ENCODE measurements at regions not wholly inside any gene's neighbourhood (a gene's known extent, or its start where the extent isn't known, plus 50 kb on each side); places are given as distances from the start of the nearest gene placed in this dataset.

DNA sequence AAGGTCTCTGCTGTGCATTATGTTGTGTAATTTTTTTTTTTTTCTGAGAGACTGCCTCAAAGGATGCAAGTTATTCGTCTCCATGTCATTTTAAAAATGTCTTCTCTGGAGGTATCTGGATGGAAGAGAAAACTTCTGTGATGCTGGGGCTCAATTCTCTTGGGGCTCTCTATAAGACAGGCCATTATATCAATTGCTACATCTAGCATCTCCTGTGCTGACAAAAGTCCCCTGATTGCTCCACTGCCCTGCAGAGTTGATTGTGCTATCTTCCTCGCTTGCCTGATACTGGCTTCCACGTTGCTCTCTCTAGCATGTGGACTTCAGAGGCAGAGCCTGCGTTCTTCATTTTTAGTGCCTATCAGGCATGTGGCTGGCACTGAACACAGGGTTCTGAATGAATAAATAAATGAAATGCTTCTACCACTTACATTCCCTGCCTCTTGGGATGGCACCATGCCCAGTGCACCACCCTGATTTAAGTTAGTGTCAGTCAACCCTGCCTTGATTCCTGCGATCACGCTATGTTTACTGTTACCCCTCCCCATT is 1035.5 kb upstream of the EEF2KMT start:
- Mint-ChIP-seq H3K27me3 (ENCODE audit: insufficient read depth, low read depth, poor library complexity) (peaks cover 2% of the 10 kb centered on the region), H3K36me3 (ENCODE audit: low read depth) (no peaks in the 10 kb centered on the region), H3K9me3 (no peaks in the 10 kb centered on the region), H3K4me1 (peaks cover 6% of the 10 kb centered on the region; the same call in 2 of the 3 replicates), H3K27ac (no peak overlapping the region), H3K4me3 (no peak overlapping the region)
- Histone ChIP-seq H3F3A (replicated peaks; ENCODE audit: low read depth) (no peaks in the 10 kb centered on the region), H3K4me3 (no peak overlapping the region), H3K79me2 (replicated peaks; ENCODE audit: insufficient read depth) (no peaks in the 10 kb centered on the region), H3K36me3 (ENCODE audit: insufficient read depth) (no peaks in the 10 kb centered on the region), H3K27ac (ENCODE audit: low read depth) (no peak overlapping the region), H3K4me1 (ENCODE audit: insufficient read depth) (no peaks in the 10 kb centered on the region), H3K9me2 (ENCODE audit: insufficient read depth) (no peaks in the 10 kb centered on the region), H3K4me2 (no peak overlapping the region), H4K20me1 (replicated peaks; ENCODE audit: insufficient read depth) (no peaks in the 10 kb centered on the region), H3K27me3 (ENCODE audit: insufficient read depth) (no peaks in the 10 kb centered on the region), H2AFZ (no peak overlapping the region)
- TF ChIP-seq POLR2AphosphoS5 (IDR thresholded peaks at IDR 0.05; ENCODE audit: low read depth), result no peak
- no peak for TF ChIP-seq EZH2 (IDR thresholded peaks at IDR 0.05; ENCODE audit: low read depth, unreplicated experiment)
- TF ChIP-seq CREB1 (CRISPR knock-in tag; IDR thresholded peaks at IDR 0.05; ENCODE audit: low read depth), result no peak
- DNase-seq (ENCODE audit: low spot score) (no peak), ATAC-seq (no peak)

DNA sequence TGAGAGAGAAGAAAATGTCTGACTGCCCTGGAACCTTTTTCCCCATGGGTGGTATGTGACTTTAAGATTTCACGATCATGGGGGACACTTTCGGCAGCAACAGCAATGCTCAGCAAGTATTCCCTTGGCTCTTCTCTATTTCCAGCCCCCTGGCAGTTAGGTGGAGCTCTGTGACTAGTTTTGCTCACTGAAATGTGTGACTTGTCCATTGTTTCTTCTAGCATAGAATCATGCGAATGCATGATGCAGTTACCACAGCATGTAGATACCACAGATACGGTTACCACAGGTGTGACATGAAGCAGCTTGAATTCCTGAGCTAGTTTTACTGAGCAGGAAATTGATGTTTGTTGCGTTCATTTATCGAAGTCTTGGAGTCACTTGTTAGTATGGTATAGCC is 1034.5 kb upstream of the EEF2KMT start:
- Histone ChIP-seq H3K36me3 (ENCODE audit: insufficient read depth) (no peaks in the 10 kb centered on the region), H3K9me2 (ENCODE audit: insufficient read depth) (no peaks in the 10 kb centered on the region), H3K27me3 (ENCODE audit: insufficient read depth) (no peaks in the 10 kb centered on the region), H3K79me2 (replicated peaks; ENCODE audit: insufficient read depth) (no peaks in the 10 kb centered on the region), H4K20me1 (replicated peaks; ENCODE audit: insufficient read depth) (no peaks in the 10 kb centered on the region), H3F3A (replicated peaks; ENCODE audit: low read depth) (no peaks in the 10 kb centered on the region), H3K27ac (ENCODE audit: low read depth) (no peak overlapping the region), H3K4me2 (no peak overlapping the region), H2AFZ (no peak overlapping the region), H3K4me3 (no peak overlapping the region), H3K4me1 (ENCODE audit: insufficient read depth) (no peaks in the 10 kb centered on the region)
- no peak overlapping the region for H3K4me3 Mint-ChIP-seq
- ATAC-seq (no peak), DNase-seq (ENCODE audit: low spot score) (no peak)
- H3K4me1 Mint-ChIP-seq, result peaks cover 6% of the 10 kb centered on the region; the same call in 2 of the 3 replicates
- peaks cover 2% of the 10 kb centered on the region for H3K27me3 Mint-ChIP-seq (ENCODE audit: insufficient read depth, low read depth, poor library complexity)
- H3K27ac Mint-ChIP-seq, result no peak overlapping the region; the same call in 1 of the 2 replicates
- no peaks in the 10 kb centered on the region for H3K9me3 Mint-ChIP-seq
- H3K36me3 Mint-ChIP-seq (ENCODE audit: low read depth), result no peaks in the 10 kb centered on the region
- TF ChIP-seq, protein P1, sequence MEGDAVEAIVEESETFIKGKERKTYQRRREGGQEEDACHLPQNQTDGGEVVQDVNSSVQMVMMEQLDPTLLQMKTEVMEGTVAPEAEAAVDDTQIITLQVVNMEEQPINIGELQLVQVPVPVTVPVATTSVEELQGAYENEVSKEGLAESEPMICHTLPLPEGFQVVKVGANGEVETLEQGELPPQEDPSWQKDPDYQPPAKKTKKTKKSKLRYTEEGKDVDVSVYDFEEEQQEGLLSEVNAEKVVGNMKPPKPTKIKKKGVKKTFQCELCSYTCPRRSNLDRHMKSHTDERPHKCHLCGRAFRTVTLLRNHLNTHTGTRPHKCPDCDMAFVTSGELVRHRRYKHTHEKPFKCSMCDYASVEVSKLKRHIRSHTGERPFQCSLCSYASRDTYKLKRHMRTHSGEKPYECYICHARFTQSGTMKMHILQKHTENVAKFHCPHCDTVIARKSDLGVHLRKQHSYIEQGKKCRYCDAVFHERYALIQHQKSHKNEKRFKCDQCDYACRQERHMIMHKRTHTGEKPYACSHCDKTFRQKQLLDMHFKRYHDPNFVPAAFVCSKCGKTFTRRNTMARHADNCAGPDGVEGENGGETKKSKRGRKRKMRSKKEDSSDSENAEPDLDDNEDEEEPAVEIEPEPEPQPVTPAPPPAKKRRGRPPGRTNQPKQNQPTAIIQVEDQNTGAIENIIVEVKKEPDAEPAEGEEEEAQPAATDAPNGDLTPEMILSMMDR (conservative IDR thresholded peaks at IDR 0.05; ENCODE audit: low read depth in 2 of 2), result peak in 1 of 2 experiments; percentile 28; a peak in 2 of 4 replicates
- no peak for TF ChIP-seq EZH2phosphoT487 (IDR thresholded peaks at IDR 0.05; ENCODE audit: unreplicated experiment)

DNA sequence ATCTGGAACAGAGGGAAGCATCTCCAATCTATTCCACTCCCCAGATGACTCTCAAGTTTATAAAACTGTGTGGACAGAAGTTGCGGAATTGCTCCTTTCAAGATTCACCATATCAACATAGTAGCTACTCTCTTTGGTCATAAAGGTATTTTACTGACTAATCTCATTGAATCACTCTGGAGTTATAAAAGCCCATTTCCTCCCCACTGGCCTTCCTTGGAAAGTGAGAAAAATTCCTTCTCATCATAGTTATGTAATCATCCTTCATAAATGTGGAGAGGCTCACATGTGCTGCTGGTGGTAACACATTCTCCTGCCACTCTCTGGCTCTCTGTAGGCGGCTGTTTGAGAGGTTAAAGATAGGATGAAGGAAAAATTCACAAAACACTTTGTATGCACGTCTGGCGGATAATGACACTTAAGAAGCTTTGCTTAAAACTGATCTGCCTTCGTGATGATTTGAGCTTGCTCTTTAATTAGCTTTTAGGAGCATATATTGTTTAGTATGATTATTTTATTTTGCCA is 1034.0 kb upstream of the EEF2KMT start:
- Mint-ChIP-seq H3K4me1 (peaks cover 5% of the 10 kb centered on the region; the same call in 2 of the 3 replicates), H3K36me3 (ENCODE audit: low read depth) (no peaks in the 10 kb centered on the region), H3K27ac (no peak overlapping the region), H3K4me3 (no peak overlapping the region), H3K9me3 (no peaks in the 10 kb centered on the region), H3K27me3 (ENCODE audit: insufficient read depth, low read depth, poor library complexity) (peaks cover 3% of the 10 kb centered on the region)
- Histone ChIP-seq H3K27ac (ENCODE audit: low read depth) (no peak overlapping the region), H3K27me3 (ENCODE audit: insufficient read depth) (no peaks in the 10 kb centered on the region), H3K4me3 (no peak overlapping the region), H3F3A (replicated peaks; ENCODE audit: low read depth) (no peaks in the 10 kb centered on the region), H3K36me3 (ENCODE audit: insufficient read depth) (no peaks in the 10 kb centered on the region), H3K79me2 (replicated peaks; ENCODE audit: insufficient read depth) (no peaks in the 10 kb centered on the region), H3K4me1 (ENCODE audit: insufficient read depth) (no peaks in the 10 kb centered on the region), H3K4me2 (no peak overlapping the region), H3K9me2 (ENCODE audit: insufficient read depth) (no peaks in the 10 kb centered on the region; the same call in 1 of the 2 replicates), H2AFZ (no peak overlapping the region), H4K20me1 (replicated peaks; ENCODE audit: insufficient read depth) (no peaks in the 10 kb centered on the region)
- DNase-seq (ENCODE audit: low spot score), result no peak
- ATAC-seq, result no peak
- TF ChIP-seq, protein P2, sequence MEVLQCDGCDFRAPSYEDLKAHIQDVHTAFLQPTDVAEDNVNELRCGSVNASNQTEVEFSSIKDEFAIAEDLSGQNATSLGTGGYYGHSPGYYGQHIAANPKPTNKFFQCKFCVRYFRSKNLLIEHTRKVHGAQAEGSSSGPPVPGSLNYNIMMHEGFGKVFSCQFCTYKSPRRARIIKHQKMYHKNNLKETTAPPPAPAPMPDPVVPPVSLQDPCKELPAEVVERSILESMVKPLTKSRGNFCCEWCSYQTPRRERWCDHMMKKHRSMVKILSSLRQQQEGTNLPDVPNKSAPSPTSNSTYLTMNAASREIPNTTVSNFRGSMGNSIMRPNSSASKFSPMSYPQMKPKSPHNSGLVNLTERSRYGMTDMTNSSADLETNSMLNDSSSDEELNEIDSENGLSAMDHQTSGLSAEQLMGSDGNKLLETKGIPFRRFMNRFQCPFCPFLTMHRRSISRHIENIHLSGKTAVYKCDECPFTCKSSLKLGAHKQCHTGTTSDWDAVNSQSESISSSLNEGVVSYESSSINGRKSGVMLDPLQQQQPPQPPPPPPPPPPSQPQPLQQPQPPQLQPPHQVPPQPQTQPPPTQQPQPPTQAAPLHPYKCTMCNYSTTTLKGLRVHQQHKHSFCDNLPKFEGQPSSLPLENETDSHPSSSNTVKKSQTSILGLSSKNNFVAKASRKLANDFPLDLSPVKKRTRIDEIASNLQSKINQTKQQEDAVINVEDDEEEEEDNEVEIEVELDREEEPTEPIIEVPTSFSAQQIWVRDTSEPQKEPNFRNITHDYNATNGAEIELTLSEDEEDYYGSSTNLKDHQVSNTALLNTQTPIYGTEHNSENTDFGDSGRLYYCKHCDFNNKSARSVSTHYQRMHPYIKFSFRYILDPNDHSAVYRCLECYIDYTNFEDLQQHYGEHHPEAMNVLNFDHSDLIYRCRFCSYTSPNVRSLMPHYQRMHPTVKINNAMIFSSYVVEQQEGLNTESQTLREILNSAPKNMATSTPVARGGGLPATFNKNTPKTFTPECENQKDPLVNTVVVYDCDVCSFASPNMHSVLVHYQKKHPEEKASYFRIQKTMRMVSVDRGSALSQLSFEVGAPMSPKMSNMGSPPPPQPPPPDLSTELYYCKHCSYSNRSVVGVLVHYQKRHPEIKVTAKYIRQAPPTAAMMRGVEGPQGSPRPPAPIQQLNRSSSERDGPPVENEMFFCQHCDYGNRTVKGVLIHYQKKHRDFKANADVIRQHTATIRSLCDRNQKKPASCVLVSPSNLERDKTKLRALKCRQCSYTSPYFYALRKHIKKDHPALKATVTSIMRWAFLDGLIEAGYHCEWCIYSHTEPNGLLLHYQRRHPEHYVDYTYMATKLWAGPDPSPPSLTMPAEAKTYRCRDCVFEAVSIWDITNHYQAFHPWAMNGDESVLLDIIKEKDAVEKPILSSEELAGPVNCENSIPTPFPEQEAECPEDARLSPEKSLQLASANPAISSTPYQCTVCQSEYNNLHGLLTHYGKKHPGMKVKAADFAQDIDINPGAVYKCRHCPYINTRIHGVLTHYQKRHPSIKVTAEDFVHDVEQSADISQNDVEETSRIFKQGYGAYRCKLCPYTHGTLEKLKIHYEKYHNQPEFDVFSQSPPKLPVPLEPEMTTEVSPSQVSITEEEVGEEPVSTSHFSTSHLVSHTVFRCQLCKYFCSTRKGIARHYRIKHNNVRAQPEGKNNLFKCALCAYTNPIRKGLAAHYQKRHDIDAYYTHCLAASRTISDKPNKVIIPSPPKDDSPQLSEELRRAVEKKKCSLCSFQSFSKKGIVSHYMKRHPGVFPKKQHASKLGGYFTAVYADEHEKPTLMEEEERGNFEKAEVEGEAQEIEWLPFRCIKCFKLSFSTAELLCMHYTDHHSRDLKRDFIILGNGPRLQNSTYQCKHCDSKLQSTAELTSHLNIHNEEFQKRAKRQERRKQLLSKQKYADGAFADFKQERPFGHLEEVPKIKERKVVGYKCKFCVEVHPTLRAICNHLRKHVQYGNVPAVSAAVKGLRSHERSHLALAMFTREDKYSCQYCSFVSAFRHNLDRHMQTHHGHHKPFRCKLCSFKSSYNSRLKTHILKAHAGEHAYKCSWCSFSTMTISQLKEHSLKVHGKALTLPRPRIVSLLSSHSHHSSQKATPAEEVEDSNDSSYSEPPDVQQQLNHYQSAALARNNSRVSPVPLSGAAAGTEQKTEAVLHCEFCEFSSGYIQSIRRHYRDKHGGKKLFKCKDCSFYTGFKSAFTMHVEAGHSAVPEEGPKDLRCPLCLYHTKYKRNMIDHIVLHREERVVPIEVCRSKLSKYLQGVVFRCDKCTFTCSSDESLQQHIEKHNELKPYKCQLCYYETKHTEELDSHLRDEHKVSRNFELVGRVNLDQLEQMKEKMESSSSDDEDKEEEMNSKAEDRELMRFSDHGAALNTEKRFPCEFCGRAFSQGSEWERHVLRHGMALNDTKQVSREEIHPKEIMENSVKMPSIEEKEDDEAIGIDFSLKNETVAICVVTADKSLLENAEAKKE (CRISPR knock-in tag; IDR thresholded peaks at IDR 0.05), result no peak
- TF ChIP-seq CREB1 (CRISPR knock-in tag; IDR thresholded peaks at IDR 0.05; ENCODE audit: low read depth), result no peak
- TF ChIP-seq POLR2AphosphoS5 (IDR thresholded peaks at IDR 0.05; ENCODE audit: low read depth), result no peak
- no peak for TF ChIP-seq JUNB (IDR thresholded peaks at IDR 0.05; ENCODE audit: unreplicated experiment)
- no peak for TF ChIP-seq STAT1 (IDR thresholded peaks at IDR 0.05; ENCODE audit: unreplicated experiment)
